ENCODE measurements at regions not wholly inside any gene's neighbourhood (a gene's known extent, or its start where the extent isn't known, plus 50 kb on each side); places are given as distances from the start of the nearest gene placed in this dataset.

DNA sequence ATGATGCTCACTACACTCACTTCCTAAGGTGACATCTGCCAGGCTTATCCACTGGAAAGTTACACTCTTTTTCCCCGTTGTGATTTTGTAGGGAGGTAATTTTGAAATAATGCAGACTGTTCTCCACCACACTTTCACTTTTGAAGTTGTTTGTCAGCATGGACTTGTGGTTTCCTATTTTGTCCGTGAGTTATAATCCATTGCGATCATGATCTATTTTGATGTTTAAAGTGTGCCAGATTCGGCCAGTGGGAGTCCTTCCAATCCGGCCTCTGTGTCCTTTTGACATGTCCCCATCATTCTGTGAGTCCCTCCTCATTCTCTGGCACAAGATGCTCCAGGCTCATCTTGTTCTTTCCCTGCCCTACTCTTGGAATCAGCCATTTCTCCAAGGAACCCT, 211.3 kb upstream of the KLF4 start:
- no peak for DNase-seq (ENCODE audit: low read depth in 2 of 2)

DNA sequence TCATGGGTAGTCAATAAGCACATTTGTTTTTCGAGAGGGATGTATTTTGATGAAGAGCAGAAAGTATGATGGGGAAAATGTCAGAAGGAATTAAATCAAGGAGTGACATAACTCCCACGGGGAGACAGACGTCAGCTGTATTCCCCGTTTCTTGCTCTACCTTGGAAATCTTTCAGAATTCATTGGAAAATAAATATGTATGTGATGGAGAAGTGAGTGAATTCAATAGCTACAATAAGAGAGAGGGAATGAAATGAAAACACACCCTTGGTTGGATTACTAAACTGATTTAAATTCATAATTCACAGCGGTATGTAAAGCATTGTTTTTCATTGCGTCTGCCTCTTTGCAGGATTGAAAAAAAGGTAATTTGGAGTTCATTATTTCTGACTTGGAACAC, 209.7 kb upstream of the KLF4 start:
- no peak for DNase-seq (ENCODE audit: low read depth in 2 of 2)

DNA sequence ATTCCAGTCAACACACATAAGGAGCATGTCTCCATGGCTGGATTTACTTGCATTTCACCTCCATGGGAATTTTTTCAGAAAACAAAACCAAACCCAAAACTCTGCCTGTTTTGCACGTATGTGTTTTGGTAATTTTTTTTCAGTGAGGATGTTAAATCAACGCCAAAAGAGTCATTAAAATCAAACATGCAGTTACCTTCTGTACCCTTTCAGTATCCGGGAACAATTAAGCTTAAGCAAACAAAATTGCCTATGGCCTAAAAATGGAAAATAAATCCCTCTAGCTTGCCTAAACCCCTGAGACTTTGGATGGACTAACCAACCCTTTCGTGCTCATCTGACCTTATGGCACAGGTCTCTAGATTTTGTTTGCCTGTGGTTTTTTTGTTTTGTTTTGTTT, 209.2 kb upstream of the KLF4 start:
- no peak for DNase-seq (ENCODE audit: low read depth in 2 of 2)

DNA sequence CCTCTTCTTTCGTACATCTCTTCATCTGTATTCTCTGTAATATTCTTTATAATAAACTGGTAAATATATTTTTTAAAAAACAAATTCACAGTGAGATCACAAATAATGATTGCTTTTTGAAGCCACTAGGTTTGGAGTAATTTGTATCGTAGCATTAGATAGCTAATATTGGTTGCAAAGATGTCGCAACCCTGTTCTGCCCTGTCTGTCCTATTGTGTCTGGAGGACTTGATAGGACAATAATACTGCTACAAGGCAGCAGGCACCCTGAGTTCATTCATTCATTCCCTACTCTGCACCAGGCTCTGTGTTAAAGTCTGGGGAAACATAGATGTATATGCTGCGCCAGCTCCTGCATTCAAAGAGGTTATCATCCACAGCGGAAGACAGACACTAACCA, 206.7 kb upstream of the KLF4 start:
- DNase-seq (ENCODE audit: low read depth in 2 of 2), result no peak

DNA sequence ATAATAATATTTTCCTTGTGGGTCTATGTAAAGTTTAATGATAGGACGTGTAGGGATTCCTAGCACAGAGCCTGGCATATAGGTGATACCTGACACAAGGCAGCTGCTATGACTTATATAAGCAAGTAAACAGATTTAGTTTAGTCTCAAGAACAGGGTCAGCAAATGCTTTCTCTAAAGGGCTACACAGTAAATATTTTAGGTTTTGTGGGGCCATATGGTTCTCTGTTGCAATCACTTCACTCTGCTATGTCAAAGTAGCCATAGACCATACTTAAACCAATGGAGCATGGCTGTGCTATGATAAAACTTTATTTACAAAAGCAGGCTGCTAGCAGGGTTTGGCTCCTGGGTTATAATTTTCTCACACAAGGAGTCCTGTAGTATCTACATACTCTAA, 204.8 kb upstream of the KLF4 start:
- no peak for DNase-seq (ENCODE audit: low read depth in 2 of 2)

DNA sequence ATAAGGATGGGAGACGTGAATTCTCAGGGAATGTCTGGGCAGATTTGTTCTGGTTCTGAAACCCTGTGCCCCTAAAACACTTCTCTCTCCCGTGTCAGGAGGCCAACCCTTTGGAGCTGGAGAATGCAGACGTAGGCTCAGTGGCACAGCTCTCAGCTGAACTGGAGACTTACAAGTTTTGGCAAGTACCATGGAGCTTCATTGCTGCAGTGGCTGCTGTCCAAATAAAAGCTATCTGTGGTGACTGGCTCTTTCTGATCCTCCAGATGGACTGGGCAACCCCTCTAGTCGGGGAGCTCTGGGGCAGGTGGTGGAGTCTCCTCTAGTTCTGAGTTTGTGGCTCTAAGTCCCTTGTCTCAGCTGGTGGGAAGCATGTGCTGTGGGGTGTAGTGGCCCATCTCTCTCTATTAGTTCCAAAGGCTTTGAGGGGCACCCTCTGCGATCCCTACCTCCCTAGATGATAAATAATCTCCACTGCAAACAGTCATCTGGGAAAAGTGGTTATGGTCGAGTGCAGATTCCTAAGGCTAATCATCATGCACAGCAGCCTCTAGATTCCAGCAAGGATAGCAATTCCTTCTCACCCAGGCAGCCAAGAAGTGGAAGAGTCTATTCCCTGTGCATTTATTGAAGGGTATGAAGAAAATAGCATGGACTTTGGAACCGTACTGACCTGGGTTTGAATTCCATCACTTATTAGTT, 204.2 kb upstream of the KLF4 start:
- DNase-seq (ENCODE audit: low read depth in 2 of 2), result no peak

DNA sequence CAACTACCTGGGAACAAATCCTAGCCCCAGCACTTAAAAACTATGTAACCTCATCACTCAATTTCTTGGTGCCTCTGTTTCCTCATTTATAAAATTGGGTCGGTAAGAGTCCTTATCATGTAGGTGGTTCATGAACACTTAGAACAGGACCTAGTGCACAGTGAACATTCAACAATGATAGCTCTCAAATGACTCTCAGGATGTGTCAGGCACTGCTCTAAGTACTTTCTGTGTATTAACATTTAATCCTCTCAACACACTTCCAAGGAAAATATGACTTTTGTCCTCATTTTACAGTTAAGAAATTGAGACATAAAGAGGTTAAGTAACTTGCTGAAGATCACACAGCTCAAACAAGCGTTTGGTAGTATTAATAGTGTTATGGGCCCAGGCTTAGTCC, 202.1 kb upstream of the KLF4 start:
- no peak for DNase-seq (ENCODE audit: low read depth in 2 of 2)

DNA sequence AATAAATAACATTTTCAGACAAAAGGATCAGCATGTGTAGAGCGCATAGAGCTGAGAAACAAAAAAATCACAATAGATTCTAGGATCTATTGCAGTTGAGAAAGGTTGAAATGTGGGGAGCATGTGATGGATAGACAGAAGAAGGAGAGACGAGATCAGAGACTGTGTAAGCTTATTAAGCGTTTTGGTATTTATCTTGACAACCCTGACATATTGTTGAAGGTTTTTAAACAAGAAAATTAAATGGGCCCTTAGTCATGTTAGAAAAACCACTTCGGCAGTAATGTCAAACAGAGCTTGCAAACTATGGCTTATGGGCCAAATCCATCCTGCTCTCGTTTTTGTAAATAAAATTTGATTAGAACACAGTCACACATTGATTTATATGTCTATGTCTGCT, 200.5 kb upstream of the KLF4 start:
- DNase-seq (ENCODE audit: low read depth in 2 of 2), result no peak

DNA sequence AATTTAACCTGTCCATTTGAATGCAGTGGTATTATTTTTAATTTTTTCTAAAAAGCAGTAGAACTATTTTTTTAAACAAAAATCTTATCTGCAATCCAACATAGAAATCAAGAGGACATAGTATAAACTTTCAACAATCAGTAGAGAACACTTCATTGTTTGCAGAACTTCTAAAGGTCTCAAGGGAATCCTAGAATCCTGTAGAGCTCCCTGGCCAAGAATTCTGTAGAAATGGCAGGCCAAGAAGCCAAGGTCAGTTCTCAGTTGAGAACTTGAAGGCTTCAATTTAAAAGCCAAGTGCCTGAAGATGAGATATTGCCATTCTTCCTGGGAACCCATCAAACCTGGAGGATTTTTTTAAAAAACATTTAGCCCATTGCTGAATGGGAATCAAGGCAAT, 199.2 kb upstream of the KLF4 start:
- DNase-seq (ENCODE audit: low read depth in 2 of 2), result no peak

DNA sequence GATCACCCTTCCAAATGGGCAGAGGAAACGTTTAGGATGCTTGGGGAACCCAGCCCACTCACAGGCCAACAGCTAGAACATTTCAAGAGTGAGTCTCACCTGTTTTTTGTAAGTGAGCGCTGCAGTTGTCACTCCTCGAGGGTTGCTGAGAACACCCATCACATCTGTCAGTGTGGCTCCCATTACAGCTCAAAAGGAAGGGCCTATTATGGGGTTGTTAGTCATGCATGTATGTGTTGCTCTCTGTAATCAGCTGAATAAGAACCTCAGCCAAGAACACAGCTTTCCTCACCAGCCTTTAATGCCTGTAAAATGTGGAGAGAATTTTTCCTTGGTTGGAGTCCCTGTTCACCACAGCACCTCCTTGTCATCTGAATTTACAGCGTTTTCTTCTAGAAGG, 196.3 kb upstream of the KLF4 start:
- DNase-seq (ENCODE audit: low read depth in 2 of 2), result no peak

DNA sequence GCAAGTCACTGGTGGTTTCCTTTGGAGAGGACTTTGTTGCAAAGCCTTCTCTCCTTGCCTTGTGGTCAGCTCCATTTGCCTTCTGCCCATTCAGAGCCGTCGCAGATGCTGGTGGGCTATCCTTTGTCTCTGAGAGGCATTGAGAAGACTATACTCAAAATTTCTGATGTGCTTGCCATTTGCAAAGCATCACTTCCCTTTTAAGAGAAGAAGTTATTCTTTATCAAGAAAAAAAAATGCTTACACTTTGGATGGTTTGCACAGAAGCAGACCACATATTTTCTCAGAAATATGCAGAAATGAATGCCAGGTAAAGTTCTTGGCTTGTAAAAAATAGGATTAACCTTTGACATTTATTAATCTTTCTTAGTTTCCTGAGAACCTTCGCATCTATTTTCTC, 195.8 kb upstream of the KLF4 start:
- DNase-seq (ENCODE audit: low read depth in 2 of 2), result no peak

DNA sequence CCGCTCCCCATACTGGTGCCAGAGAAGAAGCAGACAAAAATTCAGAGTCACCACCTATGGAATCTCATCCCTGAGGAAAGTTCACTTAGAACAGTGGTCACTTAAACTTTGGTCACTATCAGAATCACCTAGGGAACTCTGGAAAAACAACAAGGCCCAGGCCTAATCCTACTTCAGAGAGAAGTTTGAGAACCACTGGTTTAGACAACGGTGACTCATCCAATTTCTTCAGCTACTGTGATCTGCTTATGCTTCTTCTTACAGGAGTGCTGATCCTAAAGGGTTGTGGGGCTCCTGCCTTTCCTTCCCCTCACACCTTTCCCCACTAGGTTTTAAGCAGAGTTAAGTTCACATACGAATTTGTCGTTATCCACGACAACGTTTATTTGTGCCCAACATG, 194.7 kb upstream of the KLF4 start:
- DNase-seq (ENCODE audit: low read depth in 2 of 2), result no peak

DNA sequence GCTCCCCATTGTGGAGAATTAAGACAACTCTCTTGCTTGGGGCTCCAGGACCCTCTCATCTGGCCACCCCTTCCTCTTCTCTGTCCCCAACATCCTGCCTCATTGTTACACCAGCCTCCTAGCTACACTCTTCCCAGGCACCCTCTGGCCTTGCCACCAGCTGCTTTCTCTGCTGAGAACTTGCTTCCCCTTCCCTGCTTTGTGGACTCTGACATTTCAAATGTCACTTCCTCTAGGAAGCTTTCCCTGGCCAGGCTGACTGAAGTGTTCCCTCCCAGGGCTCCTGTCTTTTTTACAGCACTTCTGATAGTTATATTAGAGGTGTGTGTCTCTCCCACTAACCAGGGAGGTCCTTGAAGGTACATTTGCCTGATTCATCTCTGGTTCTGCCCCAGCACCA, 194.0 kb upstream of the KLF4 start:
- DNase-seq (ENCODE audit: low read depth in 2 of 2), result no peak

DNA sequence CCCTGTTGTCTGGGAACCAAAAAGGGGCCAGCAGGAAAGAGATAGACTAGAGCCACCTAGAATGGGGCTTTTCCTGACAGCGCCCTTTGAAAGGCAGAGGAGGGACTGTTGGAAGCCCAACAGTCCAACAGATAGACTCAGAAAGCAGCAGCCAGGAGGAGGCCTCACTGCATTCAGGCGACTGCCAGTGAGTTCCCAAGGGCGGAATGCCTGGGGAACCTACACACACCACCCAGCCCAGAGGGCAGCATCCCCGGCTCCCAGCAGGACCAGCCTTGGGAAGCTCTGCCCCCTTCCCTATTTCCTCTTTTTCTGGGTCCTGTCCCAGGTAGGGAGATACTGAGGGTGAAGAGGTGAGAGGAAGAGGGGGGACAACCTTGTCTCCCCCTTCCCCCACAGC, 192.4 kb upstream of the KLF4 start:
- DNase-seq (ENCODE audit: low read depth in 2 of 2), result no peak

DNA sequence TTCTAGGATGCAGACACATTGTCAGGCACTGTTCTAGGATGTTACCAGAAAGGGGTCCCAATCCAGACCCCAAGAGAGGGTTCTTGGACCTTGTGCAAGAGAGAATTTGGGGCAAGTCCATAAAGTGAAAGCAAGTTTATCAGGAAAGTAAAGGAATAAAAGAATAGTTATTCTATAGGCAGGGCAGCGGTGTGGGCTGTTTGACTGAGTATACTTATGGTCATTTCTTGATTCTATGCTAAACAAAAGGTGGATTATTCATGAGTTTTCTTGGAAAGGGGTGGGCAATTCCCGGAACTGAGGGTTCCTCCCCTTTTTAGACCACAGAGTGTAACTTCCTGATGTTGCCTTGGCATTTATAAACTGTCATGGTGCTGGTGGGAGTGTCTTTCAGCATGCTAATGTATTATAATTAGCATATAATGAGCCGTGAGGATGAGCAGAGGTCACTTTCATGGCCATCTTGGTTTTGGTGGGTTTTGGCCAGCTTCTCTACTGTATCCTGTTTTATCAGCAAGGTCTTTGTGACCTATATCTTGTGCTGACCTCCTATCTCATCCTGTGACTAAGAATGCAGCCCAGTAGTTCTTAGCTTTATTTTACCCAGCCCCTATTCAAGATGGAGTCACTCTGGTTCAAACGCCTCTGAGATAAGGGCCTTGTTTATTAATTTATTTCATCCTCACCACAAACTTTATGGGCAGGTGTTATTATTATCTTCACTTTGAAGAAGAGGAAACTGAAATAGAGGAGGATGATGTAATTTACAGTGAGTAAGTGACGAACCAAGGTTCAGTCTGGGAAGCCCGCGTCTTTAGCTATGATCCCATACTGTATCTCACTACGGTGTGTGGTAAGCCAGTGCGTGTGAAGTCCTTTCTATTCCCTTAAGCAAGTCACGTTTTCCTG, 186.0 kb upstream of the KLF4 start:
- no peak for DNase-seq (ENCODE audit: low read depth in 2 of 2)

DNA sequence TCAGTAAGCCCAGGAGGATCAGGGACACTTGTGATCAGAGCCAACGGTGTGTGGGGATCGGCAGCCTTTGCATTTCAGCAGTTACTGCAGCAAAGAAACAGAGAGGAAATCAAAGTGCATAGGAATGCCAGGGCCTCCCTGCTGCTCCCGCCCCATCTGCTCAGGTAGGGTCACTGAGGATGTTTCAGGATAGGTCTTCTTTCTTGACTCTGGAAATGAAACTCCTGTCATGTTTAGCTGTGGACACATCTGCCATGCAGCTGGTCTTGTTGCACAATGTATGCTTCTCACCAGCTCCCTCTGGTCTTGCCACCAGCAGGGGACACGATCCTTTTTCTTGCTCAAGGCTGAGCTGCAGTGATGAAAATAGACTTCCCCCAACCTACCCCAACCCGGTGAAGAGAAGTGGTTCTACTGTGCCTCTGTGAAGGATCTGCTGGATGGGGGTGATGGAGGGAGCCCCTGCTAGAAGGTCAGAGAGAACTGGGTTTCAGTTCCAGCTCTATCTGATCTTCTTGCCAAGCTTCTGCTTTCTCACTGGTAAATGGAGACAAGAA, 185.2 kb upstream of the KLF4 start:
- no peak for DNase-seq (ENCODE audit: low read depth in 2 of 2)

DNA sequence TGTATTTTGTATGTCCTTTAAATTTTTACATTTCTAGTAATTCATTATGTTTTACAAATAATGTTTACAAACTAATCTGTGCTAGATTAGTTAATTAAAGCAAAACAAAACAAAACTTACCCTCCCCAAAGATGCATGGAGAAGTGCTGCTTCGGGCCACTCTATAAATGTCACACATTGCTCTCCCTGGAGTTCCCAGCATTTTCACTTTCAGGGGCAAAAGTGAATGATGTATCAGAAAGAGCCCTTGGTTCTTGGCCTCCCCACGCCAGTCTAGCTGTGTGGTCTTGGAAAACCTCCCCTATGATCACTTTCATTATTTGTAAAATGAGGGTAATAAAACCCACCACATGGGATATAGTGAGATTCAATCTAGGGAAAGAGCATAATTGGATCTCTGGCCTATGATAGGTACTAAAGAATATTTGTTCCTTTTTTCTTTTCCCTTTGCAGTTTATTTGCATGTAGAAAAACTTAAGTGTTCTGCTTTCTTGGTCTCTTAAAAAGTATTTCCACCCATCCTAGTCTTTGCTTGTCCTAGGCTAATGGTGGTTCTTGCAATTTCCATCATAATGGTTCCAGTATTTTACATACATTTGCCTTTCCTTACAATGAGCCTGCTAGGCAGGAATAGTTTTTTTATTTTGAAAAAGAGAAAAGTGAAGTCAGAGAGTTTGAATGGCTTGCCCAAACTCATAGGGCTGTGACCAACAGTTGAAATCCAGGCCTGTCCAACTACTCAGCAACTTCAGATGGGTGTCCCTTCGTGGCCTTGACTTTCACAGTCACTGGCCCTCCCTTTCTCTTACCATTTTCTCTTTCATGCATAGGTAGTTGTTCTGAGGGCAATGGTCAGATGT, 184.5 kb upstream of the KLF4 start:
- DNase-seq (ENCODE audit: low read depth in 2 of 2), result no peak

DNA sequence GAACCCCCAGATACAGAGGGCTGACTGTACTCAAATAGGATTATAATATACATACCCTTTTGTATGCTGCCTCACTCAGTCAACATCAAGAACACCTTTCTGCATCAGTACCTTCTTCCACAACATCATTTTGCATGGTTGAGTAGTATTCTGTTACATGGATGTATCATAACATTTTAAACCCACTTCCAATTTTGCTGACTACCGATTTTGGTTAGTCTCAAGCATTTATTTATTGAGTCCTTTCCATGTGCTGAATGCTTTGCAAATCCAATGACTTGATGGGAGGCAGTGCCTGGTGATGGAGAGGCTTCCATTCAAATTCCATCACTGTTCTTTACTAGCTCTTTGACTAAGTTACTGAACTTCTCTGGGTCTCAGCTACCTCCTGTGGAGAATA, 182.0 kb upstream of the KLF4 start:
- DNase-seq (ENCODE audit: low read depth in 2 of 2), result no peak

DNA sequence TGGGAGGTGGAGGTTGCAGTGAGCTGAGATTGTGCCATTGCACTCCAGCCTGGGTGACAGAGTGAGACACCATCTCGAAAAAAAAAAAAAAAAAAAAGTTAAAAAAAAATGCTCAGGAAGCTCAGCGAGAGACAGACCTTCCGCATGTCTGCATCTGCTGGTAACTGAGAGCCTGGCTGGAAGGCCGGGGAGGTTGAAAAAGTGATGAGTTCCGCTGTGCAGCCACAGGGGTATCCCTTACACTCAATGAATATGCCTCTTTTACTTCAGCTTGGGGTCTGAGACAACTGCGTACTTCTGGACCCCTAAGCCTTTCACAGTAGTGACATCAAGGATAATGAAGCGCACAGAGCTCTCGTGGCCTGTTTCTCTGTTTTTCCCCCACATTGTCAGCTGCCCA, 179.9 kb upstream of the KLF4 start:
- no peak for DNase-seq (ENCODE audit: low read depth in 2 of 2)

DNA sequence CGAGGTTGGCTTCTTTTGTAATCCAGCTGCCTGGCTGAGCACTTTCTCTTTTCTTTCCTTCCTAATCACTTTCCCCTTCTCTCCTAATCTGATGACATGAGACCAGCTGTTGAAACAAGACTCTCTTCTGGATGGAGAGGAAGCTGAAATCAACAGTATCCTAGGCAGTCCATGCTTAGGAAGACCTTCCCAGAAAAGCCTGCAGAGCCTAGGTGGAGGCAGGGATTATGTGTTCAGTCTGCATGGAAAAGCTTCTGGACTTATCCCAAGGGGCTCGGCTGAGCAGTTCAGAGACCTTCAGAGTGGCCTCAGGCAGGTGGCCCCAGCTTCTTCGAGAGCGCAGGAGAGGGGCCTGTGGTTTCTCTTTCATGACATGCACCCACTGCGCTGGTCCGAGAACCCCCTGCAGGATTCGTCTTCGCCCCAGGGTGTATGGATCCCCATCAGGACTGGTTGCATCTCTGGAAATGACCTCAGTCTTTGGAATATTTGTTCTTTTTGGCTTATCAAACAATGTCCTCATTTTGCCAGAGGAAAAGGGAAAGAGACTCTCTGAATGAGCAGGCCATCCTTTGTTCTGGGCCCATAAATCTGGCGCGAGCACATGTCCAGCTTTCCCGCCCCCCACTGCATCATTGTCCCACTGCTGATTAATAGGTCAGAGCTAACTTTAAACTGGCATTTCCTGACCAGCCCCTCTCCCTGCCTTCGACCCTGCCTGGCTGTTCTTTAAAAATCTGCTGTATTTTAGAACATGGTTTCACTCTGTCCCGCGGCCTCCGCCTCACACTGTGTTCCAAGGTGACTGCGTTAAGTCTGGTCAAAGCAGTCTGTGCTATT, 177.9 kb upstream of the KLF4 start:
- no peak for DNase-seq (ENCODE audit: low read depth in 2 of 2)

DNA sequence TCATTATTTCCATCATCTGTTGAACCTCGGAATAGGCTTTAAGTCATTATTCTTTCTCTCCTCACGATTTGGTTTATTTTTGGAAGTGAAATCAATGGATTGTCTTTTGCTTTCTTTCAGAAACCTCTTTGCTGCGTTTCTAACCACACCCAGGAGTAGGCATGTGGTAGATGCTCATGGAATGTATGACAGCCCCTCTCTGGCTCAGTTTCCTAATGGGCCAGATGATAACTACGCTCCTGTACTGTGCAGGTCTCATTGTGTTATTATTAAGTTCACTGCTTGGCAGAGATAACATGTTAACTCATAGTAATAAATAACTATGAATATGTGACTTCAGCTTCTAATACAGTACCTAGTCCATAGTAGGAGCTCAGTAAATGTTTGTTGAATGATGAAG, 175.5 kb upstream of the KLF4 start:
- no peak for DNase-seq (ENCODE audit: low read depth in 2 of 2)

All from stimulated activated CD8-positive, alpha-beta memory T cell treated with anti-CD3 and anti-CD28 coated beads, Interleukin-7, amount 100 ng/mL, for 1 hour (primary cell).